ENCODE measurements at regions not wholly inside any gene's neighbourhood (a gene's known extent, or its start where the extent isn't known, plus 50 kb on each side); places are given as distances from the start of the nearest gene placed in this dataset.

DNA sequence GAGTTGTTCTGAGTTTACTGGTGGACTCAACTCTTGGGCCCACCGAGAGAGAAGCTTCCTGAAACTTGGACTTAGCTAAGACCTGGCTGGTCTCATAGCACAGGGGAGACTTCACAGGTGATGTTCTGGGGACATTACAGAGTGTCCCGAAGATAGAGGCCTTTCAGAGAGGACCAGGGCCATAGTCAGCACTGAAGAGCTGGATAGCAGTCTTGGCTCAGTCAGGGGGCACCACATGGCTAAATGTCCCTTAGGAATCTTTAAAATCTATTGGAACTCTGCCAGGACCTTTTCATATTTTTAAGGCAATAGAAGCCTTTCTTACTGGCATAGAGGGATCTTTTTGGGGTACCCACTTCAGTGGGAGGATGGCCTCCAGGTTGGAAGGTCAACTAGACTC is 59.8 kb upstream of the CPLX2 start:
- ATAC-seq = no peak
- Mint-ChIP-seq H3K4me1 (ENCODE audit: low read depth) (no peaks in the 10 kb centered on the region), H3K27ac (no peak overlapping the region), H3K36me3 (ENCODE audit: low read depth) (no peaks in the 10 kb centered on the region), H3K27me3 (peaks cover 15% of the 10 kb centered on the region), H3K9me3 (no peaks in the 10 kb centered on the region), H3K4me3 (no peak overlapping the region)
- CTCF ChIA-PET = interaction anchor here (1.0 kb wide), 1 partner anchor 82 kb away, joined by 3 read pairs; no protein-coding TSS in a partner anchor
- TF ChIP-seq, protein P1, sequence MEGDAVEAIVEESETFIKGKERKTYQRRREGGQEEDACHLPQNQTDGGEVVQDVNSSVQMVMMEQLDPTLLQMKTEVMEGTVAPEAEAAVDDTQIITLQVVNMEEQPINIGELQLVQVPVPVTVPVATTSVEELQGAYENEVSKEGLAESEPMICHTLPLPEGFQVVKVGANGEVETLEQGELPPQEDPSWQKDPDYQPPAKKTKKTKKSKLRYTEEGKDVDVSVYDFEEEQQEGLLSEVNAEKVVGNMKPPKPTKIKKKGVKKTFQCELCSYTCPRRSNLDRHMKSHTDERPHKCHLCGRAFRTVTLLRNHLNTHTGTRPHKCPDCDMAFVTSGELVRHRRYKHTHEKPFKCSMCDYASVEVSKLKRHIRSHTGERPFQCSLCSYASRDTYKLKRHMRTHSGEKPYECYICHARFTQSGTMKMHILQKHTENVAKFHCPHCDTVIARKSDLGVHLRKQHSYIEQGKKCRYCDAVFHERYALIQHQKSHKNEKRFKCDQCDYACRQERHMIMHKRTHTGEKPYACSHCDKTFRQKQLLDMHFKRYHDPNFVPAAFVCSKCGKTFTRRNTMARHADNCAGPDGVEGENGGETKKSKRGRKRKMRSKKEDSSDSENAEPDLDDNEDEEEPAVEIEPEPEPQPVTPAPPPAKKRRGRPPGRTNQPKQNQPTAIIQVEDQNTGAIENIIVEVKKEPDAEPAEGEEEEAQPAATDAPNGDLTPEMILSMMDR (IDR thresholded peaks at IDR 0.05) = no peak
- intact Hi-C loops (cut with micrococcal nuclease) = no loop called here
- DNase-seq = no peak
- POLR2A ChIA-PET = no interaction called here

DNA sequence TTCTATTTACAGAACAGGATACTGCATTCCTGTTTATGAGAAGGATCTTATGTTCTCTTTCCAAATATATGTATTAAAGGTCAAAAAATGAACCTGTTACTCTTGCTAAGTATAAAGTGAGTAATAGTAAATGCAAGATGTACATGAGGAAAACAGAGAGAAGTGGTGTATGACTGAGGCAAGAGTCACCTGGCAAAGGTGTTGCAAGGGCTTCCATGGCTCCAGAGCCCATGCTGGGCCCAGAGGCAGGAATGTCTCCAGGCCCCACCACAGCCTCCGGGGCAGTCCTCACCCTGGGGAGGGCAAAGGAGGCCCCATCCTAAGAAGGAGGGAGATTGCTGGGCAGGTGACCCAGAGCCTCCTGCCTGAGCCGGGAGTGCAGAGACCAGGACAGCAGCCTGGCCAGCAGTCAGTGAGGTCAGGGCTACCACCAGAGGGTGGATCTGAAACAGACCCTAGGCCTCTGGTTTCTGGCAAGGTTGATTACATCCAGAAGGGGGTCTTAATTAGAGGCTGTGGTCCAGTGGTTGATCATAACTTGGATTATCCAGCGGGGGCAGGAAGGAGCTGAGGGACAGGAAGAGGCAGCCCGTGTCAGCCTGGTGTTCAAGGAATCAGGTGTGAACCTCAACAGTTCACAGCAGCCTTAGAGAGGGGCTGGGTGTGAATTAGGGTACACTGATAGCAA is 57.3 kb upstream of the CPLX2 start:
- CTCF ChIA-PET = interaction anchor here (1.3 kb wide), 1 partner anchor 84 kb away, joined by 3 read pairs; no protein-coding TSS in a partner anchor
- no peak for ATAC-seq
- H3K4me3 Mint-ChIP-seq = no peak overlapping the region

DNA sequence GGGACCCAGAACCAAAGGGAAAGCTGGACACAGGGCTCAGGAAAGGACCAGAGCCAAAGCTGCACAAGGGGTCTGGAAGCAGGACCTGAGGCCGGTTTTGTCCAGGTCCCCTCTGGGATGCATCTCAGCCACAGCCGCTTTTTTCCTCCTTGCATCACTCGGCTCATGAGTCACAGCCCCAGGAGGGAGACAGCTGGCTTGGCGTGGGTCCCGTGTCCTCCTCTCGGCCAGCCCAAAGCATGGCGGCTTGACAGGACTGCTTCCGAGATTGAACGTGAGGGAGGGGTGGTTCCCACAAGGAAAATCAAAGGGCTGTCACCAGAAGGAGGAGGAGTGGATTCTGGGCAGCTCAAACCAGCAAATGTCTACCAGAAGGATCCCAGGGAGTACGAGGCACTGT is 56.7 kb upstream of the CPLX2 start:
- intact Hi-C loops (cut with micrococcal nuclease) = no loop called here
- DNase-seq (no peak), ATAC-seq (no peak)
- CTCF ChIA-PET = interaction anchor here (1.3 kb wide), 1 partner anchor 85 kb away, joined by 3 read pairs; no protein-coding TSS in a partner anchor
- H3K4me3 Mint-ChIP-seq = no peak overlapping the region
- POLR2A ChIA-PET = no interaction called here
- H3K4me1 Mint-ChIP-seq (ENCODE audit: low read depth) = no peaks in the 10 kb centered on the region
- H3K9me3 Mint-ChIP-seq = no peaks in the 10 kb centered on the region
- H3K27ac Mint-ChIP-seq = no peak overlapping the region
- peaks cover 12% of the 10 kb centered on the region for H3K27me3 Mint-ChIP-seq
- TF ChIP-seq, protein P1 (IDR thresholded peaks at IDR 0.05) = no peak
- H3K36me3 Mint-ChIP-seq (ENCODE audit: low read depth) = no peaks in the 10 kb centered on the region

More for the DNA sequence above, 57.3 kb upstream of the CPLX2 start:
- no peak for DNase-seq
- Mint-ChIP-seq H3K27ac (no peak overlapping the region), H3K4me1 (ENCODE audit: low read depth) (no peaks in the 10 kb centered on the region), H3K9me3 (no peaks in the 10 kb centered on the region), H3K27me3 (peaks cover 16% of the 10 kb centered on the region), H3K36me3 (ENCODE audit: low read depth) (no peaks in the 10 kb centered on the region)
- POLR2A ChIA-PET = no interaction called here
- TF ChIP-seq, protein P1 (IDR thresholded peaks at IDR 0.05) = no peak
- intact Hi-C loops (cut with micrococcal nuclease) = no loop called here

DNA sequence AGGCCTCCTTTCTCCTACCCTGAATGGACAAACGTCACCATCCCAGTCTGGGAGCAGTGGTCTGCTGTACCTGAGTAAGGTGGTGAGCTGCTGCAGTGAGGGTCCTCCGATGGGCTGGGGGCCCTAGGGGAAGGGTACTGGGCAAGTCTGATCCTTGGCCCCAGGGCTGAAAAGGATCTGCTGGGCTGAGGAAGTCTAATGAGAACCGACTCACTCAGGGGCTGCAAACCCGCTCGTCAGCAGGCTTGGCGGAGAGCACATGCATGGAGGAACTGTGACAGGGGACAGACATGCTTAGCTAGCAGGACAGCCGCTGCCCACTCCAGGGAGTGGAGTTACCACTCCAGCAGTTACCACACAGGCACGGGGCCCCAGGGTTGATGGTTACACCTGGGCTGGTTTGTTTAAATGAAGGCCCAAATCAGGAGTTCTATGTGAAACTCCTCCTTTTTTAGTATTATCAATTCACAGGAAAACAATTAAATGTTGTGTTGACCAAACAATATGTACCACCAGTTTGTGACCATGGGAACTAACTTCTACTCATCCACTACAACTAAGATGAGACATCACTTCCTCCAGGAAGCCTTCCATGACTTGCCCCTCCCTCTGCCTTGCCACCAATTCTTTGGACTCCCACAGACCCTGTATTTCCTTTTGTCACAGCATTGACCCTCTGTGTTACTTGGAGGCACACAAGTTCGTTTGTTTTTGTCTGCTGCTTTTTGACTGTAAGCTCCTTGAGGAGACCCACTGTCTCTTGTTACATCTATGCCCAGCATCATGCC is 56.1 kb upstream of the CPLX2 start:
- TF ChIP-seq, protein P1 (IDR thresholded peaks at IDR 0.05) = no peak
- Mint-ChIP-seq H3K4me1 (ENCODE audit: low read depth) (no peaks in the 10 kb centered on the region), H3K9me3 (no peaks in the 10 kb centered on the region), H3K36me3 (ENCODE audit: low read depth) (no peaks in the 10 kb centered on the region), H3K4me3 (no peak overlapping the region), H3K27me3 (peaks cover 9% of the 10 kb centered on the region), H3K27ac (no peak overlapping the region)
- intact Hi-C loops (cut with micrococcal nuclease) = no loop called here
- DNase-seq = no peak
- no peak for ATAC-seq
- ChIA-PET CTCF (interaction anchor here (1.3 kb wide), 1 partner anchor 86 kb away, joined by 3 read pairs; no protein-coding TSS in a partner anchor), POLR2A (no interaction called here)

DNA sequence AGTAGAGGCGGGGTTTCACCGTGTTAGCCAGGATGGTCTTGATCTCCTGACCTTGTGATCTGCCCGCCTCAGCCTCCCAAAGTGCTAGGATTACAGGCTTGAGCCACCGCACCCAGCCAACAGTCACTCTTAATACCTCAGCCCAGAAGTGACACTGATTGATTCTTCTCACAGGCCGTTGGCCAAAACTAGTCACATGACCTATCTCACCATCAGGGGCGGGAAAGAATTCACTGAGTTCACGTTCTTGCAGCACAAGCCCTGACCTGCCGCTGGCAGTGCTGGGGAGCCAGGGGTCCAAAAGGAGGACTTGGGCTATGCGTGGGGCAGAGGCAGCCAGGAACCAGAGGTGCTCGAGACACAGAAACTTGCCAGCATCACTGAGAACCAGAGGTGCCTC is 55.0 kb upstream of the CPLX2 start:
- CTCF ChIA-PET = no interaction called here
- DNase-seq = no peak
- H3K36me3 Mint-ChIP-seq (ENCODE audit: low read depth) = no peaks in the 10 kb centered on the region
- no peak for ATAC-seq
- peaks cover 9% of the 10 kb centered on the region for H3K27me3 Mint-ChIP-seq
- no peaks in the 10 kb centered on the region for H3K4me1 Mint-ChIP-seq (ENCODE audit: low read depth)
- POLR2A ChIA-PET = no interaction called here
- intact Hi-C loops (cut with micrococcal nuclease) = no loop called here
- TF ChIP-seq, protein P1 (IDR thresholded peaks at IDR 0.05) = no peak
- H3K9me3 Mint-ChIP-seq = no peaks in the 10 kb centered on the region
- no peak overlapping the region for H3K4me3 Mint-ChIP-seq
- H3K27ac Mint-ChIP-seq = no peak overlapping the region
